ENCODE measurements at regions not wholly inside any gene's neighbourhood (a gene's known extent, or its start where the extent isn't known, plus 50 kb on each side); places are given as distances from the start of the nearest gene placed in this dataset.

- TF ChIP-seq TAF1 (IDR thresholded peaks at IDR 0.05; ENCODE audit: borderline replicate concordance, insufficient read depth, low read length): no peak
- TF ChIP-seq SIN3A (IDR thresholded peaks at IDR 0.05; ENCODE audit: borderline replicate concordance, insufficient read depth, low read length): no peak
- no peak for TF ChIP-seq POLR2AphosphoS5 (IDR thresholded peaks at IDR 0.05; ENCODE audit: low read depth, low read length)
- TF ChIP-seq, protein P1, sequence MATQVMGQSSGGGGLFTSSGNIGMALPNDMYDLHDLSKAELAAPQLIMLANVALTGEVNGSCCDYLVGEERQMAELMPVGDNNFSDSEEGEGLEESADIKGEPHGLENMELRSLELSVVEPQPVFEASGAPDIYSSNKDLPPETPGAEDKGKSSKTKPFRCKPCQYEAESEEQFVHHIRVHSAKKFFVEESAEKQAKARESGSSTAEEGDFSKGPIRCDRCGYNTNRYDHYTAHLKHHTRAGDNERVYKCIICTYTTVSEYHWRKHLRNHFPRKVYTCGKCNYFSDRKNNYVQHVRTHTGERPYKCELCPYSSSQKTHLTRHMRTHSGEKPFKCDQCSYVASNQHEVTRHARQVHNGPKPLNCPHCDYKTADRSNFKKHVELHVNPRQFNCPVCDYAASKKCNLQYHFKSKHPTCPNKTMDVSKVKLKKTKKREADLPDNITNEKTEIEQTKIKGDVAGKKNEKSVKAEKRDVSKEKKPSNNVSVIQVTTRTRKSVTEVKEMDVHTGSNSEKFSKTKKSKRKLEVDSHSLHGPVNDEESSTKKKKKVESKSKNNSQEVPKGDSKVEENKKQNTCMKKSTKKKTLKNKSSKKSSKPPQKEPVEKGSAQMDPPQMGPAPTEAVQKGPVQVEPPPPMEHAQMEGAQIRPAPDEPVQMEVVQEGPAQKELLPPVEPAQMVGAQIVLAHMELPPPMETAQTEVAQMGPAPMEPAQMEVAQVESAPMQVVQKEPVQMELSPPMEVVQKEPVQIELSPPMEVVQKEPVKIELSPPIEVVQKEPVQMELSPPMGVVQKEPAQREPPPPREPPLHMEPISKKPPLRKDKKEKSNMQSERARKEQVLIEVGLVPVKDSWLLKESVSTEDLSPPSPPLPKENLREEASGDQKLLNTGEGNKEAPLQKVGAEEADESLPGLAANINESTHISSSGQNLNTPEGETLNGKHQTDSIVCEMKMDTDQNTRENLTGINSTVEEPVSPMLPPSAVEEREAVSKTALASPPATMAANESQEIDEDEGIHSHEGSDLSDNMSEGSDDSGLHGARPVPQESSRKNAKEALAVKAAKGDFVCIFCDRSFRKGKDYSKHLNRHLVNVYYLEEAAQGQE (IDR thresholded peaks at IDR 0.05; ENCODE audit: insufficient read depth in 1 of 2, low read depth in 2 of 2, low read length in 2 of 2): no peak
- TF ChIP-seq FOXP2 (optimal IDR thresholded peaks at IDR 0.05; ENCODE audit: borderline replicate concordance, extremely low read depth, extremely low read length, insufficient read depth): no peak
These were observed 510.2 kb downstream of the PRELID2 start for GRCh38 chr5:145324767-145325479.

DNA sequence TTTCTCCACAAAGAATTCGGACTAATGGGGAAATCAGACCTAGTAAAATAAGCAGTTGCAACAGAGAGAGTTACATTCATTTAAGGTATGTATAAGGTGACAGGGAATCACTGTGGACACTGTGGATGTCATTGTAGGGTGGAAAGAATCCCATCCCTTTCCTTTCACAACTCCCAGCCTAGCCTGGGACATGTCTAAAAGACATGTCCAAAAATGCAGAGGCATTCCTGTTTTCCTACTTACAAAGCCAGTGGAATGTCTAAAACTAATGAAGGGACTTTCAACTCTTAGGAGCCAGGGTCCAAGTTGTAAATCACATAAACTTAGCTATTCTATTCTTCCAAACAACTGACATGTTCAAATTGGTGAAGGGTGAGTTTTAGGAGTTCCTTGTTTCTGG, 511.0 kb downstream of the PRELID2 start:
- TF ChIP-seq TAF1 (IDR thresholded peaks at IDR 0.05; ENCODE audit: borderline replicate concordance, insufficient read depth, low read length) (no peak), FOXP2 (optimal IDR thresholded peaks at IDR 0.05; ENCODE audit: borderline replicate concordance, extremely low read depth, extremely low read length, insufficient read depth) (no peak), POLR2AphosphoS5 (IDR thresholded peaks at IDR 0.05; ENCODE audit: low read depth, low read length) (no peak), SIN3A (IDR thresholded peaks at IDR 0.05; ENCODE audit: borderline replicate concordance, insufficient read depth, low read length) (no peak)
- TF ChIP-seq, protein P1 (IDR thresholded peaks at IDR 0.05; ENCODE audit: insufficient read depth in 1 of 2, low read depth in 2 of 2, low read length in 2 of 2): no peak

- TF ChIP-seq SIN3A (IDR thresholded peaks at IDR 0.05; ENCODE audit: borderline replicate concordance, insufficient read depth, low read length) (no peak), FOXP2 (optimal IDR thresholded peaks at IDR 0.05; ENCODE audit: borderline replicate concordance, extremely low read depth, extremely low read length, insufficient read depth) (no peak), TAF1 (IDR thresholded peaks at IDR 0.05; ENCODE audit: borderline replicate concordance, insufficient read depth, low read length) (no peak), POLR2AphosphoS5 (IDR thresholded peaks at IDR 0.05; ENCODE audit: low read depth, low read length) (no peak)
- TF ChIP-seq, protein P1 (IDR thresholded peaks at IDR 0.05; ENCODE audit: insufficient read depth in 1 of 2, low read depth in 2 of 2, low read length in 2 of 2): no peak
These were observed 518.9 kb downstream of the PRELID2 start for GRCh38 chr5:145316282-145316681.

- TF ChIP-seq TAF1 (IDR thresholded peaks at IDR 0.05; ENCODE audit: borderline replicate concordance, insufficient read depth, low read length) (no peak), SIN3A (IDR thresholded peaks at IDR 0.05; ENCODE audit: borderline replicate concordance, insufficient read depth, low read length) (no peak), FOXP2 (optimal IDR thresholded peaks at IDR 0.05; ENCODE audit: borderline replicate concordance, extremely low read depth, extremely low read length, insufficient read depth) (no peak), POLR2AphosphoS5 (IDR thresholded peaks at IDR 0.05; ENCODE audit: low read depth, low read length) (no peak)
- TF ChIP-seq, protein P1 (IDR thresholded peaks at IDR 0.05; ENCODE audit: insufficient read depth in 1 of 2, low read depth in 2 of 2, low read length in 2 of 2): no peak
These were observed 527.2 kb downstream of the PRELID2 start for GRCh38 chr5:145307866-145308382.
